ENCODE measurements at regions not wholly inside any gene's neighbourhood (a gene's known extent, or its start where the extent isn't known, plus 50 kb on each side); places are given as distances from the start of the nearest gene placed in this dataset.

- no peak for TF ChIP-seq CTCF (conservative IDR thresholded peaks at IDR 0.05)
- Mint-ChIP-seq H3K36me3 (ENCODE audit: low read depth) (no peaks in the 10 kb centered on the region), H3K27ac (ENCODE audit: unreplicated experiment) (no peak overlapping the region), H3K9me3 (no peaks in the 10 kb centered on the region), H3K27me3 (ENCODE audit: low read depth) (no peaks in the 10 kb centered on the region), H3K4me1 (no peaks in the 10 kb centered on the region), H3K4me3 (no peak overlapping the region)
- DNase-seq (ENCODE audit: low read depth, low spot score): no peak
These were observed 59.6 kb upstream of the C1orf87 start for GRCh38 chr1:60133000-60133673.

- H3K4me3 Mint-ChIP-seq: no peak overlapping the region
- DNase-seq (ENCODE audit: low read depth, low spot score): no peak
These were observed 58.5 kb upstream of the C1orf87 start for GRCh38 chr1:60132108-60132507.

DNA sequence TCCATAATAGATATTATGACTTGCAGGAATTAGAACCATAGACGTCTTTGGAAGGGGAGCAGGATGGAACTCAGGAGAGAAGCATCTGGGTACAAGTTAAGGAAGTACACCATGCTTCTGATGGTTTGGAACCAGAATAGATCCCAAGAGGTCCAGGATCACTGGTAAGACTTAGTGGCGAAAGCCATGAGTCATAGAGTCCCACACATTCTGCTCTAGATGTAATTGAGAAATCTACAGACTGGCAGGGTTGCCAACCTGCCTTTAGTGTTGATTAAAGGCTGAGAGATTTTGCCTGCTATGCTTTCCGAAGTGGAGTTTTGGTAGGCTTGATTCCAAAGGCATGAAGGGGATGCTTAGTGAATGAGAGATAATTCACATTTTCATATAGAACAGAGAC lies 57.1 kb upstream of the C1orf87 start:
- Mint-ChIP-seq H3K9me3 (peaks cover 2% of the 10 kb centered on the region), H3K27ac (ENCODE audit: unreplicated experiment) (no peak overlapping the region), H3K36me3 (ENCODE audit: low read depth) (no peaks in the 10 kb centered on the region), H3K27me3 (ENCODE audit: low read depth) (no peaks in the 10 kb centered on the region), H3K4me1 (no peaks in the 10 kb centered on the region), H3K4me3 (no peak overlapping the region)
- DNase-seq (ENCODE audit: low read depth, low spot score): no peak
- no peak for TF ChIP-seq CTCF (conservative IDR thresholded peaks at IDR 0.05)

More at GRCh38 chr1:60132108-60132507, 58.5 kb upstream of the C1orf87 start:
- H3K27me3 Mint-ChIP-seq (ENCODE audit: low read depth): no peaks in the 10 kb centered on the region
- H3K9me3 Mint-ChIP-seq: peaks cover 2% of the 10 kb centered on the region
- no peak overlapping the region for H3K27ac Mint-ChIP-seq (ENCODE audit: unreplicated experiment)
- TF ChIP-seq CTCF (conservative IDR thresholded peaks at IDR 0.05): no peak
- H3K4me1 Mint-ChIP-seq: no peaks in the 10 kb centered on the region
- H3K36me3 Mint-ChIP-seq (ENCODE audit: low read depth): no peaks in the 10 kb centered on the region

DNA sequence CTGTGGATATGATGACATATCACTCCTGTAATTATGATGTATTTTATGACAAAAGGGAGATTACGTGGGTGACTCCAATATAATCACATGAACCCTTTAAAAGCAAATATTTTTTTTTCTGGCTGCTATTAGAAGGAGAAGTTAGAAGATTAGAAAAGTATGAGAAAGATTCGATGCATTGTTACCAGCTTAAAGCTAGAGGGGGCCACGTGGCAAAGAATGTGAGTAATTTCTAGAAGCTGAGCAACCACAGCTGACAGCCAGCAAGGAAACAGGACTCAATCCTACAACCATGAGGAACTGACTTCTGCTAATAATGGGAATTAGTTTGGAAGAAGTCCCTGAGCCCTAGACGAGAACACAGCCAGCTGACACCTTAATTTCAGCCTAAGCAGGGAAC lies 56.3 kb upstream of the C1orf87 start:
- H3K27ac Mint-ChIP-seq (ENCODE audit: unreplicated experiment): no peak overlapping the region
- peaks cover 2% of the 10 kb centered on the region for H3K9me3 Mint-ChIP-seq
- no peak overlapping the region for H3K4me3 Mint-ChIP-seq
- H3K36me3 Mint-ChIP-seq (ENCODE audit: low read depth): no peaks in the 10 kb centered on the region
- H3K4me1 Mint-ChIP-seq: no peaks in the 10 kb centered on the region
- no peak for TF ChIP-seq CTCF (conservative IDR thresholded peaks at IDR 0.05)
- no peak for DNase-seq (ENCODE audit: low read depth, low spot score)
- H3K27me3 Mint-ChIP-seq (ENCODE audit: low read depth): no peaks in the 10 kb centered on the region

- DNase-seq (ENCODE audit: low read depth, low spot score): no peak
- Mint-ChIP-seq H3K36me3 (ENCODE audit: low read depth) (no peaks in the 10 kb centered on the region), H3K27ac (ENCODE audit: unreplicated experiment) (no peak overlapping the region), H3K27me3 (ENCODE audit: low read depth) (no peaks in the 10 kb centered on the region), H3K9me3 (peaks cover 2% of the 10 kb centered on the region), H3K4me3 (no peak overlapping the region), H3K4me1 (no peaks in the 10 kb centered on the region)
- TF ChIP-seq CTCF (conservative IDR thresholded peaks at IDR 0.05): no peak
These were observed 53.2 kb upstream of the C1orf87 start for GRCh38 chr1:60126723-60127122.
